HG02571 (cell line): ENCODE measurements at regions not wholly inside any gene's neighbourhood (a gene's known extent, or its start where the extent isn't known, plus 50 kb on each side); places are given as distances from the start of the nearest gene placed in this dataset.
A peak's percentile ranks its signal among the peaks of the same experiment; 100 is the strongest.
"Not testable (repeated sequence)": the region's sequence is repeated elsewhere in the genome, so short reads cannot be mapped to it uniquely, and the experiment has no call there.

Experiments used
- ATAC-seq: cut with Tn5 transposase; IDR thresholded peaks from one replicate; pipeline ENCODE4 v1.9.1; 2021; ENCODE audit warnings: mild to moderate bottlenecking, moderate library complexity; ENCODE audit not compliant: unreplicated experiment

DNA sequence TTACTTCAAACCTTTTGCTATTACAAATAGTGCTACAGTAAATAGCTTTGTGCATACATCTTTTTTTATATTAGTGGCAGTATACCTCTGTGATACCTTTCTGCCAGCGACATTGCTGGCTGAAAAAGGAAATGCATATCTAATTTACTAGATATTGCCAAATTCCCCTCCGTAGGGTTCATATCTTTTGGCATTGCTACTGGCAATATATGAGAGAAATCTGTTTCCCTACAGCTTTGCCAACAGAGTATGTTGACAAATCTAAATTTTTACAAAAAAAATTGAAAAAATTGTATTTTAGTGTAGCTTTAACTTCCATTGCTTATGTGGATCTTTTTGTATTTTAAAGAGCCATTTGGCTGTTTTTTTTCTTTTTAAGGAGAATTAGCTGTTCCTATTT, 426.7 kb downstream of the TRIB2 start:
- ATAC-seq, result no peak

- no peak for ATAC-seq
These were observed 440.2 kb downstream of the TRIB2 start for GRCh38 chr2:13156916-13157315.

- ATAC-seq, result no peak
These were observed 441.7 kb downstream of the TRIB2 start for GRCh38 chr2:13158466-13158865.

DNA sequence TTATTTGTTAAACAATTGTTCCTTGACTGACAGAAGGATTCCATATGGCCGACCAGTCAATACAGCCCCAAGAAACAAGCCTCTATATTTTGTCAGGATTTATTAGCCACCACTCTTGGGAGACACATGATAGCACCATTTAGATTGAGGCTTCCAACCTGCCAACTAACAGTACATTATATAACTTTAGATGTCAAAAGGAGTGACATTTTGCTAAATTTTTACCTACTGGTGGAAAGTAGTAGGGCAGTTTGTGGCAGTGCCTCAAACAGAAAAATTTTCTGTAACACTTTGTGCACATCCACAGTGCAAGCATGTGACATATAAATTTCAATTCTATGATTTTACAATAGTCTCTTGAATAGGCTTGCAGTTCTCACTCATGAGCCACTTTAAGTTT, 464.0 kb downstream of the TRIB2 start:
- ATAC-seq, result no peak

DNA sequence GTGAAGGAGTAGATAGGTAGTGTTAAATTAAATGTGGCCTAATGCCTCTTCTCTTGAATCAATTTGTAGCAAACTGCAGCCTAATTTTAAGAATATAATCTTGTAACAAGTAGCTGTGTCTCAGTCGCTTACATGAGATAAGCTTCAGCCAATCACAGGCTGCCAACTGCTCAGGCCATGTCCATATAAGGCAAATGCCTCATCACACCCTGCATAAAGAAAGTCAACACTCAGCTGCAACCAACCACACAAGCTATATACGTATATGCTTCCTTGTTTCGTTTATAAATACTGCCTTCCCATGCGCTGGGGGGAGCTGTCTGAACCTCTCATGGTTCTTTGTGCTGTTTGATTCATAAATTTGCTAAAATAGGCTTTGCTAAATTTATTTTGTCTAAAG, 476.3 kb downstream of the TRIB2 start:
- ATAC-seq, result no peak

GRCh38 chr2:13193900-13194299, 477.2 kb downstream of the TRIB2 start:
- peak; percentile 54 for ATAC-seq

DNA sequence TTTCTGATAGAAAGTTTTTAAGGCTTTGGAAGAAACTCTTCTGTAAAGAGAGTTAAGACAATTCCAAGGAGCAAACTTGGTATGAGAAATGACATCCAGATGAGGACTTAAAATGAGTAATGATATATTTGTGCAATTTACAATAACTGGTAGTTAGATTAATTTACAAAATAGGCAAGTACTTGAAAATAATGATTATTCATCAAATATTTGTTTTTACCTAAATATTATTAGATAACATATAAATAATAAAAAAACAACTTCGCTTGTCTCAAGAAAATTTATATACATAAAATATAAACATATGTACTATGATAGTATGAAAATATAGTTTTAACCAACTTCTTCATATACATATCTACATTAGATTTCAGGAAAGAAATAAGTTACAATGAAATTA, 478.5 kb downstream of the TRIB2 start:
- ATAC-seq, result no peak

DNA sequence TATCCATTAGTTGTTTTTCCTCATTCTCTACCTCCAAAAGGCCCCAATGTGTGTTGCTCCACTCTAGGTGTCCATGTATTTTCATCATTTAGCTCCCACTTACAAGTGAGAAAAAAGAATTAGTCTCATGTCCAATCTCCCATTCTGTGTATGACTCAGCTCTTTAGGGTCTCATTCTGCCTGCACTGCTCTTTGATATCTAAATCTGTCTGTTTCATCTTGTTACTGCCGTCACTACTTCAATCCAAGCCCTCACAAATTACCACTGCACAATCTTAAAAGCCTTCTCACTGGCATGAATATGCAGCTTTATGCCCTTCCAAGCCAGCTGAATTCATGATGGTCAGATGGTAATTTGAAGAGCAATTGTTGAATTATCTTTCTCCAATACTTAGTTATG, 480.5 kb downstream of the TRIB2 start:
- no peak for ATAC-seq

DNA sequence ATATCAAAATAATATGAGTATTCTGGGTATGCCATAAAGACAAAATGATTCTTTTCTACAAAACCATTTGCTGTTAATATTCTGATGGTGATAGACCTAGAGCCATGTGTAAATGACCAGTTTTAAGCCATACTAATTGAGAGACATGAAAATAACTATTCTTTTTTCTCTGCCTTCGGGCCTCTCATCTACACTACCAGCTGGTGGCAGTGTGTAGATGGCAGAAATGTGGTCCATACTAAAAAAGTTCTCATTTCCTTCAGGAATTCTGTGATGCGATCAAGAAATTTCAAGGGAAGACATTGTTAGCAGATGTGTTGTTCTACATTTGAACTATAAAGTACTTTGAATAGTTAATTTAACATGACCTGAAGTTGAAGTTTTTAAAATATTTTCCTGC, 485.2 kb downstream of the TRIB2 start:
- no peak for ATAC-seq

DNA sequence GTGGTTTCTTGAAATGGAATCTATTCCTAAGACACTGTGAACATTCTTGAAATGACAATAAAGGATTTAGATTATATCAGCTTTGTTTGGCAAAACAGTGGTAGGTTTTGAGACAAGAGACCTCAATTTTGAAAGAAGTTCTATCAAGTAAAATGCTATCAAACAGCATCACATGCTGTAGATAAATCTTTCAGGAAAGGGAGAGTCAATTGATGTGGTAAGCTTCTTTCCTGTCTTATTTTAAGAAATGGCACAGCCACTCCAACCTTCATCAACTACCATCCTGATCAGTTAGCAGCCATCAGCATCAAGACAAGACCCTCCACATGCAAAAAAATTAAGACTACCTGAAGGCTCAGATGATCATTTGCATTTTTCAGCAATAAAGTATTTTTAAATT, 495.4 kb downstream of the TRIB2 start:
- ATAC-seq, result no peak

DNA sequence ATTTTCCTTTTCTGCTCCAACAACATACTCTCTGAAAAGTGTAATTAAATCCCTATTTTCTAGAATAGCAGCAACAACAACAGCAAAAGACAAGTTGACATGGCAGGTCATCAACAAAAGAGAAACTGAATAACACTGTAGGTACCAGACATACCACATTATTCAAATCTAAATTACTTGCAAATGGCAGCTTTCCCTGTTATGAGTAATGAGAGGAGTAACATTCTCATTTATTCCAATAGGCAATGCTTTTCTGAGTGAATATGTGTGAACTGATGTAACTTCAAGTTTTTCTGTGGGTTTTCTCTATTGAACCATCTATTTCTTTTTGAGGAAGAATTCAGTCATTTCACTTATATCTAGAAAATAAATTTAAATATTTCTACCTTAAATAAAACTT, 501.5 kb downstream of the TRIB2 start:
- ATAC-seq, result no peak

DNA sequence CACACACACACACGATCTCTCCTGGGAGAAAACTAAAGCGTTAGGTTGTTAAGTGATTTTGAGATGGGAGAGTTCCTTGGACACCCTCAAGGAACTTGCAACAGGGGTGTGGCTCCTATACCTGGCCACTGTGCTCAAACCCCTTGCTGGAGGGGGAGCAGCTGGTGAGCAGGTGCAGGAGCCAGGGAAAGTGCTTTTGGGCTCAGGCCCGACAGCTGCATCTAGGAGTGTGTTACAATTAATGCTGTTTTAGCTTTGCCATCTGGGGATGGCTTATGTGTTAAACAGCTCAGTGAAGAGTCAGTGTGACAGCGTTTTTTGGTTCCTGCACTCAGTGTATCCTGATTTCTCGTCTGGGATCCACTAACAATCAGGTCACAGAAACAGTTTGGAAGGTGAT, 510.8 kb downstream of the TRIB2 start:
- no peak for ATAC-seq

GRCh38 chr2:13230221-13230620, 513.5 kb downstream of the TRIB2 start:
- ATAC-seq, result no peak

DNA sequence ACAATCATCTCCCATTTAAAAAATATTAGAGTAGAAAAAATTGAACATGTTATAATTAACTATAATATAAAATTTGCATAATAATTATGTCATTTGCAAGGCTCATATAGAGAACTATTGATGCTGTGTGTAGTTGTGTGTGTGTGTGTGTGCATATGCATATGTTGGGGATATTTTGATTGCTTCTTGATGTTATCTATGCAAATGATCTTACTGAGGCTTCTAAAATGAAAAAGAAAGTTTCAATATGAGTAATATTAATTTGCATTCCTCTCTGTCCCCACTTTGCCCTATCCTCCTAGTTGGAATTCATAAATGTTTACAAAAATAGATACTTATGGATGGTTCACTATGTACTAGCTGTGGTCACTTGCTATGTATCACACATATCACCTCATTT, 523.3 kb downstream of the TRIB2 start:
- no peak for ATAC-seq

DNA sequence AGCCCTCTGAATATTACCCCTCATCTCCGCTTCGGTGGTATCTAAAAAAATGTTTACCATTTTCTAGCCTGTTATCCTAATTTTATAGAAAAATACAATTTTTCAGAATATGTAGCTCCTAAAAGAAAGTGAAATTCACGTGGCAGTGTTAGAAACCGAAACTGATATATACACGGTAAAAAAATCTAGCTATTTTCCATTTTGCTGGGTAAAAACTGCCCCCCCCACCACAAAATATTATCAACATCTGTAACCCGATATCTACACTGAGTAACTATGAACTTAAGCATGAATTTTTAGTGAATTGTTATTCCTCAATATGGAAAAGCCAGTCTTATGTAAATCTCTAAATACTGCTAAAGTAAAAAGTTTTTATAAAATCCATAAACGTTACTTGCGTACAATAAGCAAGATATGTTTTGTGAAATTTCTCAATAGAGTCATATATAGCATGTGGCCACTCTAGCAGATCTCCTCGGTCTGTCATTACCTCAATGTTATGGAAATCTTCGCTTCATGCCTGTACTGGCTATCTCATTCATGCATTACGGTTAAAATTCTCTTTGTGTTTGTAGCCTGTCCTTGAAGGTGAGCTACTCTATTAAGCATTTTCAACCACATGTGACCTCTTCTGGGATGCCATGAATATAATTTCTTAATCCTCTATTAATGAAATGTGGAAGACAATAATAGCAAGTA, 524.2 kb downstream of the TRIB2 start:
- no peak for ATAC-seq

DNA sequence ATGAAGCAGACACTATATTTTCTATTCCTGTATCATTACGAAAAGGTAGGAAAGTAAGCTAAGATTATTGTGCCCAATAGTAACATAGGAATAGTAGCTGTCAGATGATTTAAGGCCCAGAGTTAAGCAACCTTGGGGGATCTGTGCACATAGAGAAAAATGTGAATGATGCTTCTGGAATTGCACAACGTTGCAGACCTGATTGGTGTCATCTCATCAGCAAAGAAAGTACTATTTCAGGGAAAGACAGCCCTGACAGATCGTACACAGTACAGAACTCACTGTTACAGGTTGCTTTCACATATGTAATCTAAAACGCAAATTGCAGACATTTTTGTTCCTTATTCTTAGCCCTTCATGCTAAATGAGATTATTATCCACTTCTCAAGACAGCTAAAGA, 535.9 kb downstream of the TRIB2 start:
- no peak for ATAC-seq

GRCh38 chr2:13255485-13255884, 538.7 kb downstream of the TRIB2 start:
- ATAC-seq, result no peak

- ATAC-seq, result no peak
These were observed 543.7 kb downstream of the TRIB2 start for GRCh38 chr2:13260402-13260801.

DNA sequence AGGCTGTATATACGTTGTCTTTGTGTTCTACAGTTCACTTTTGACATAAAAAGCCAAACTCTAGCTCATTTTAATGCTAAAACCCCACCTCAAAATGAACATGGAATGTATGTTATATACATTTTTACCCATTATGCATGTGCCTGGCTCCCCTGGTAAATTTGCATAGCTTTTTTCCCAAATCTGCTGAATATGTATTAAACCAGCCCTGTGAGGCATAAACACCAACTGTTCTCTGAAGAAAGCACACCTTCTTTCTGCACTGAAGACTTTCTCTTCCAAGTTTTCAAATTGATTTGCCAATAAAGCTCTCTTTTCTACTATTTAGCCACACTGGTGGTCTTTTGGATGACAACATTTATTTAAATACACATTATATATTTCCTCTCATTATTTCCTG, 549.4 kb downstream of the TRIB2 start:
- ATAC-seq, result no peak

GRCh38 chr2:13284688-13285087, 568.0 kb downstream of the TRIB2 start:
- ATAC-seq, result no peak

- ATAC-seq, result no peak
These were observed 572.6 kb downstream of the TRIB2 start for GRCh38 chr2:13289310-13289709.

GRCh38 chr2:13308478-13308805, 591.7 kb downstream of the TRIB2 start:
- ATAC-seq, result not testable (repeated sequence)

DNA sequence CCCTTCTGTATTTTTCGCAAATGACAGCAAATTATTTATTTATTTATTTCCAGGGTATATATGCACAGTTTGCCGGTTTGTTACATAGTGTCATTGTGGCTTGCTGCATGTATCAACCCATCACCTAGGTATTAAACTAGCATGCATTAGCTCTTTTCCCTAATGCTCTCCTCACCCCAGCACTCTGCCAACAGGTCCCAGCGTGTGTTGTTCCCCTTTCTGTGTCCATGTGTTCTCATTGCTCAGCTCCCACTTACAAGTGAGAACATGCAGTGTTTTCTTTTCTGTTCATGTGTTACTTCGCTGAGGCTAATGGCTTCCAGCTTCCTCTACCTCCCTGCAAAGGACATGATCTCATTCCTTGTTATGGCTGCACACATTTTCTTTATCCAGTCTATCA, 592.3 kb downstream of the TRIB2 start:
- ATAC-seq, result no peak

GRCh38 chr2:13332060-13332459, 615.3 kb downstream of the TRIB2 start:
- ATAC-seq, result no peak
